ENCODE measurements at regions not wholly inside any gene's neighbourhood (a gene's known extent, or its start where the extent isn't known, plus 50 kb on each side); places are given as distances from the start of the nearest gene placed in this dataset.
"Not testable (repeated sequence)": the region's sequence is repeated elsewhere in the genome, so short reads cannot be mapped to it uniquely, and the experiment has no call there.

DNA sequence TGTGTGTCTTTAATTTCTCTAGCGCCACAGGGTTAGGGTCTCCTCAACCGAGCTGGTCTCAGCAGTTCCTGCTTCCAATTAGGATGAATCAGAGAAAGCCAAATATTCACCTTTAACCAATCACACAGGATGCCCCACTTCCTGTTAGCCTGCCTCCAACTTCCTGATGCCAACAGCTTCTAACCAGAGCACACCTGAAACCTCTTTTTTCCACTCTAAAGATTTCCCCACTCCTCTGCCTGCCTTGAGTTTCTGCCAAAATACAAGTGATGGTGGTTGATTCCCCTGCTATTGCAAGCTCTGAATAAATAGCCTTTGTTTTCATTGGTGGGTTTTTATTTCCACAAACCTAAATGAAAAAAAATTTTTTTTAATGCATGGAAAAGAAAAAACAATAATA, 144.7 kb upstream of the UST start:
- no peak for DNase-seq

DNA sequence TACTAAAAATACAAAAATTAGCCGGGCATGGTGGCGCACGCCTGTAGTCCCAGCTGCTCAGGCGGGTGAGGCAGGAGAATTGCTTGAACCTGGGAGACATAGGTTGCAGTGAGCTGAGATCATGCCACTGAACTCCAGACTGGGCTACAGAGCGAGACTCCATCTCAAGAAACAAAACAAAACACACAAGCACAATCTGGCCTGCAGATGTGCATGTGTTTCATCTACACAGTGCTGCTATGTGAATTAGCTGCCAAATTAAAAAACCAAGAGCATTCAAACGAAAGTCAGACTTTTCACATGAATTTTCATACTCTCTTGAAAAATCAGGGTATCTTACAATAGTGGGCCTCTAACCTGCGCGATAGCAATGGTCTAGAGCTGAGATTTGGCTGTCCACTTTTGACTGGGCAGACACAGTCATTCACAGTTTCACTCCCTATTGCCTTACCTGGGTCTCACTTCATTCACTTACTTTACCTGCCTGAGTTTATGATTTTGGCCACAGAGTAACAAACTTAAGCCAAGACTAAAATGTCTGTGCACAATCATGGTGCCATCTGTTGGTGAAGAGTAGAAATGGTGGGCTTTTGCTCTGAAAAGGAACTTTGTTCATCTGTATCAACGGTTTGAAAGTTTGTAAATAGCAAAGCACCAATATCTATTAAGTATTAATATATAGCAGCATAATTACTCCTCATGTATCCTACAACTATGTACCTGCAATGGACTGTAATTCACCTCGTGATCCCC, 138.5 kb upstream of the UST start:
- DNase-seq = no peak

DNA sequence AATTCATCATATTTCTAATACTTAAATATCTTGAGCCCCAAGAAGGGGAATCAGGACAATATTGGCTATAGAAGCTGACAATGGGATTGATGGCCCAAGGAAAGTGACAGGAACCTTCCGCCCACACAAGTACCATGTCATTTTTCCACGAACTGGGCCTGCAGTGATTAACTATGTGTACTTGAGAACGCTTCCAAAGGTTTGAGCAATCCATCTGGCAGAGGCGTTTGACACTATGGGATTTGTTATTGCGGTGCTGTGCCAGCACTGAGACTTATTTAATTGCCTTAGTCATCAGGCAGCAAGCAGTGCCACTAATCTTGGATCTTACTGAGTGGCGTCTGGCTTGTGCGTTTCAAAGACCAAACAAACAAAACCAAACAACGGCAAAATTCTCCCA, 135.6 kb upstream of the UST start:
- no peak for DNase-seq

DNA sequence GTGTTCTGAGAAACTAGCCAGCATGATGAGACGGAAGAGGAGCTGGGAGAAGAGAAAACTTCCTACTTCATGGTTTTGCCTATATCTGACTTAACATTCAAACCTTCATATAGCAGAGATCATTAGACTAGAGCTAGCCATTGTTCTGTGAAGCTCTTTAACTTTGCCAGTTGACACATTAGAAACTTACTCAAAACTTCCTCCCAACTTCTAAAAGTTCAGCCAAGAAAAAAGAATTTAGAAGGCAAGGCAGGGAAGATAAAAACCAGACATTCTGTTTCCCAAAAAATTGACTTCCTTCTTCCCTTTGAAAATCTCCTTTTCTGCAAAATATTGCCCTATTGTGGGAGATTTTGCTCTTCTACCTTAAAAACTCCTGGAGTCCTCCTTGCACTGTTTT, 134.8 kb upstream of the UST start:
- DNase-seq = no peak

DNA sequence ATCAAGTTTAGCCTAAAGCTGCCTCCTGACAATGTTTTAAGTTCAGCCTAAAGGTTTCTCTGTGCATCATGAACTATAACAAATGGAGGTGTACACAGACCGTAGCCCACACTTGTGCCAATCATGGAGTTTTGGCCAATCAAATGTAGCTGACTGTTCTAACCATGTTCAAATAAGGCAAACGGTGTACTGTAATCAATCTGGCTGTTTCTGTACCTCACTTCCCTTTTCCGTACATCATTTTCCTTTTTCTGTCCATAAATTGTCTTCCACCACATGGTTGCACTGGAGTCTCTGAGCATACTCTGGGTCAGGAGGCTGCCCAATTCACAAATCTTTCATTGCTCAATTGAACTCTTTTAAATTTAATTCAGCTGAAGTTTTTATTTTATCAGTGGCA, 132.2 kb upstream of the UST start:
- no peak for DNase-seq

DNA sequence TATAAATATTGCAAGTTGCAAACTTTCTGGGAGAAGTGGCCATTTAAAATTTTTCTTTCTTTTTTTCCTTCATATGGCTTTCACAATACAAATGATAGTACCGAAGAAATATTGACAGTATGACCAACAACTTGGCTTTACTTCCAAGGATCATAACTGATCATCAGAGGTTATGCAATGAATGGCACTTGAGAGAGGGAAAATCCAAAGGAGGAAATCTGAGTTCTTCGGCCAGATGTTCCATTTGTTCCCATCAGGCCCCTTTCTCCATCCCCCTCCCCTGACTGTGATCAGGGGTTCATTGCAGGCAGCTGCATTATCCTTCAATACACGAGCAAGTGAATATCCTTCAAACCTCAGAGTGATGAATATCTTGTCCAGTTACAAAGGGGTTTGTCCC, 130.0 kb upstream of the UST start:
- DNase-seq = no peak

DNA sequence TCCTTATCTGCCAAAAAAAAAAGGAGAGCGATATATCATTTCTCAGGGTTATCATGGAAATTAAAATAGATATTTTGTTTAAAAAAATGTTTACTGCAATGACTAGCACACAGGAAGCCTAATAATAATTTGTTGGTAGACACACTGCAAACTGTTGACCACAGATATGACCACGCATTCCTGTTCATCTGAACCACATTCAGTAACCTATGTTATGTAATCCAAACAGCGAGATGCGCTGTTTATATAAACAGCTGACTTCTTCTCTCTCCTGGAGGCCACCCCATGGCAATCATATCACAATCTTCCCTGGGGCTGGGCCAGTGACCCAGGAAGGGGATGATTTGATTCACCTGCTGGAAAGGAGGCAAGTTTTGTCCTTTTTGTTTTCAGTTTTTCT, 129.3 kb upstream of the UST start:
- DNase-seq = no peak

DNA sequence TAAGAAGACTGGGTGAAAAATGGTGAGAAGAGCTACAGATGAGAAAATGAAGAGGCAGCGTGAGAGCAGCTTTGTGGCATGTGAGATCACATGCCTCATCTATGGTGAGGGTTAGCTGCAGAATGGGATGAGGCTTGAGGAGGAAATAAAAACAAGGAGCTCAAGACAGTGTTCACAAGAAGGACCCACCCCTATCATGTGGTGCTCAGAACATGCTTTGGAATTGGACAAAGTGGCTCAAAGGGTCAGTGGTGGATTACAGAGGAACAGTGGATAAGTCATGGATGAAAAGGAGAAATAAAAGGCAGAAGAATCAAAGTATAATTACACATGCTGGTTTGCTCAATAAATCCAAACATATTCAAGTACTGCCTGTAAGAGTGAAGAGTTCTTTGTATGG, 126.9 kb upstream of the UST start:
- DNase-seq = no peak

DNA sequence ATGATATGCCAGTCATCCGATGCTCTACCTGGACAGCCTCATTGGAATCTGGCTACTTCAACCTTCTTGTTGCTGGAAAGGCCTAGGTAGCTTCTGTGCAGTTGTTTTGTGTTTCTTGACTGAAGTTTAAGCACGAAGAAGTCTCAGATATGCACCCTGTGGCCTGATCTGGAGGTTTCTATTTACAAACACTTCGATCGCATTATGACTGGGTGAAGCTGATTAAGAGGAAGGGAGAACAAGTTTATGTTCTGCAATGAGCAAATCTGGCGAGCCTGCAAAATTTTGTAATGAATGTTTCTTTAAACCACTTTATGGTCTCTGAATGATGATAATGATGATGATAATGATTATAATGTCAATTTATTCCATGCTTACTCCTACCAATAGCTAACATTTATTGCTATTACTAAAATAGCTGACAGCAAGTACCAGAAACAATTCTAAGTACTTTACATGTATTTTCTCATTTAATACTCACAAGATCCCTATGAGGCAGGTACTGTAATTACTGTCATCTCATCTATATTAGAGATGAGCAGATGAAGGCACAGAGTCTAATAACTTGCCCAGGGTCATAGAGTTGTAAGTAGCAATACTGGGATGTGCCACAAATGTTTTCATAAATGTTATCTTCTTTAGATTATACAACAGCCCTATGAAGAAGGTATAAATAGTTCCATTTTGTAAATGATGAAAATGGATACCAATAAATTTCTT, 126.1 kb upstream of the UST start:
- DNase-seq = no peak

DNA sequence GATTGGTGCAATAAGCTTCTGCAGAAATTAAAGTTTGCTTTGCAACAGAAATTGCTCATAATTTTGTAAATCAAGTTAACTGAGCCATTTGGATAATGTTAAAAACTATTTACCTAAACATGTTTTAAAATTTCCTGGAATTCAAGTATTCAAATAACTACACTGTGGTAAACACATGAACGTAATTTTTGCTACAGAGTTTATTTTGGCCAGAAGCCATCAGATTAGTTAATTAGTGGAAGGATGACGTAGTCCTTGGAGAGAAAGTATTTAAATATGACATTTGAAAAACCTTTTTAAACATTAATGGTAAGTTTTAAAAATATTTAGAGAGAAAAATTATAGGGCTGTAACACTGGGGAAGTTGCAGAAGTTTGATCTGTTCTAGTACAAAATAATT, 121.2 kb upstream of the UST start:
- no peak for DNase-seq

DNA sequence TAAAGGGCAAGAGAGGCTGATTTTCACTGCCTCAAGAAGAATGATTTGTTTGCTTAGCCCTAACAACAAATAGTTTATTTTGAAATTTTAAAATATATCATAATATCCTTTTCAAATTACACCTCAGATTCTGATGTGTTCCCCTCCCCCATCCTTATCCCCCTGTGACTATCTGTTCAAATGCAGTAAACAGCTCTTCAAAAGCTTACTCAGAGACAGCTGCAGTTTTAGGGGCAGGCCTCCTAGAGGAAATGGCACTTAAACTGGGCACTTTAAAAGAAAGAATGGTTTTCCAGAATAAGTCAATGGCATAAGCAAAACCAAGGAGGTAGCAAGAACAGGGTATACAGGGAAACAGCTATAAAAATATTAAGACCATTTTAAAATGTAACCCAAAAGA, 118.6 kb upstream of the UST start:
- no peak for DNase-seq

DNA sequence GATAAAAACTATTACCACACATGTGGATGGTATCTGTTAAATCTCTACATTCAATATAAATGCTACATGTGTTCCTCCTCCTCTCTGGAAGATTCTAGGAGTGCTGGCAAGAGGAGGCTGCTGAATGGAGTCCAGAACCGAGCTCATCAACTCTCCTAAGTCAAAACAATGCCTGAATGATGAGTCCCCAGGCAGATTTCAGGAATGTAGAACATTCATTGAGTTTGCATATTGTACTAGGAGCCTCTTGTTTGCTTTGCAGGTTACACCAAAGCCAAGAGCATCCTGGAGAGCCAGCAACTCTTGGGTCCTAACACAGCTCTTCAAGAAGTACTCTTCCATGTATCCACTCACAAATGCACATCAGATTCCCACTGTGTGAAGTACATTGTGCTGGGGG, 117.6 kb upstream of the UST start:
- DNase-seq = no peak

DNA sequence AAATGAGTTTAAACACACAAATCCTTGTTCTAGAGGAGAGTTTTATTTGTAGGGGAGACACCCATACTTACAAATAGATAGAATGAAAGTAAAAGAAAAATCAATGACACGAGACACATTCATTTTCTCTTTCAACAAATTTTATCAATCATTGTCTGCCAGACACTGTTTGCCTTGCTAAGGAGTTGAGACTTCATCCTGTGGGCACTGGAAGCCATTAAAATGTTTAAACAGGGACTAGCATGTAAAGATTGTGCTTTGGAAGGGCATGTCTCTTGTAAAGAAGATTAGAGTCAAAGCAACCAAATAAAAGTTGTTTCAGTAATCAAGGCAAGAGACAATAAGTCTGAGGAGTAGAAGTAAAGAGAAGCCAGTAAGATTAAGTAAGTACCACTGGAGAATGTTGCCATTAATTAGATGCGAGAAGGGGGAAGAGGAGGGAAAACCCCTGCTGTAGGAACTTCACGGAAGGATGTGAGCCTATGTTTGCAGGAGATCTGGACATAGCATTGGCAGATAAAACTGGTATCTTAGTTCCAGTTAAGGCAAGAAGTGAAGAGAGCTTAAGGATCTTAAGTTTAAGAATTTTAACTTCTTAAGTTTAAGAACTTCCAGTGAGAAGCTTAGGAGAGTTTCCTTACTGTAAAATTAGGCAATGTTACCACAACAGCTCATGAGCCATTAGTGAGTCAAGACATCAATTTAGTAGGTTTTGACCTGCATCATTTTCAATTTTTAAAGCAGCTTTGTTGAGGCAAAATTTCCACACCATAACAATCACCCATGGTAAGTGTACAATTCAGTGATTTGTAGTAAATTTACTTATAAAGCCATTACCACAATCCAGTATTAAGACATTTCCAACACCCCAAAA, 117.0 kb upstream of the UST start:
- no peak for DNase-seq

DNA sequence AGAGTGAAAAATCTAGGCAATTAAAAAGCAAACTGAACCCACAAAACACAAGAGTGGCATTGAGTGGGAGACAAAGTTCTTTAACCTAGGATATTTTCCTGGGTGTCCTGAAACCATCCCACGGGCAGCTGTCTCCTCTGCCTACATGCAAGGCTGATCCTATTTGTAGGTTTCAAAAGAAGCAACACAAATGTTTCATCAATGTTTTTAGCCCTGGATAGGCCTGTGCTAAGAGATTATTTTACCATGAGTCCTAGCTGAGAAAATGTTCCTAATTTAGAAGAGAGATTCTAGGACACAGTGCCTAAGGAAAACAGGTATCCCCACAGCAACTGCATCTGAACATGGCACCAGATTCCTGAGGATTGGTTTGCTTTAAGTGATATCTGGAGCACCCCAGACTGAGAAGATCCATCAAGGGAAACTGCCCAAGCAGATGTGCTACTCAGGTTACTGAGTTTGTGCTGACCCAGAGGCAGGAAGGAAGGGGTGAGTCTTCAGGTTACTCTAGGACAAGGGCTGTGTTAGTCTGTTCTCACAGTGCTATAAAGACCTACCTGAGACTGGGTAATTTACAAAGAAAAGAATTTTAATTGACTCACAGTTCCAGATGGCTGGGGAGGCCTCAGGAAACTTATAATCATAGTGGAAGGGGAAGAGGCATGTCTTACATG, 111.6 kb upstream of the UST start:
- no peak for DNase-seq

DNA sequence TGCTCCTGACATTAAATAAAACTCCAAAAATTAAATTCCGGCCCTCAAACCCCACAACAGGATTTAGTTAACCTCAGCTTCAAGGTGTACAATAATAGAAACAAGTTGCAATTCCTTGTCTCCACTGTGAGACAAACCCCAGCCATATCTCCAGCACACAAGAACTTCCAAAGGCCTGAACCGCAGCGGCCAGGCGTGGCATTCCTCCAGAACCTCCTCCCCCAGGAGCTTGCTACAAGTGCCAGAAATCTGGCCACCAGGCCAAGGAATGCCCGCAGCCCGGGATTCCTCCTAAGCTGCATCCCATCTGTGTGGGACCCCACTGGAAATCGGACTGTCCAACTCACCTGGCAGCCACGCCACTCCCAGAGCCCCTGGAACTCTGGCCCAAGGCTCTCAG, 105.0 kb upstream of the UST start:
- not testable (repeated sequence) for DNase-seq

DNA sequence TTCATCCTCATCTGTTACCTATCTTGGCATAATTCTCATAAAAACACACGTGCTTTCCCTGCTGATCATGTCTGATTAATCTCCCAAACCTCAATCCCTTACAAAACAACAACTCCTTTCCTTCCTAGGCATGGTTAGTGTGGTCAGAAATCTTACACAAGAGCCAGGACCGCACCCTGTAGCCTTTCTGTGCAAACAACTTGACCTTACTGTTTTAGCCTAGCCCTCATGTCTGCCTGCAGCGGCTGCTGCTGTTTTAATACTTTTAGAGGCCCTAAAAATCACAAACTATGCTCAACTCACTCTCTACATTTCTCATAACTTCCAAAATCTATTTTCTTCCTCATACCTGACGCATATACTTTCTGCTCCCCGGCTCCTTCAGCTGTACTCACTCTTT, 103.6 kb upstream of the UST start:
- not testable (repeated sequence) for DNase-seq

DNA sequence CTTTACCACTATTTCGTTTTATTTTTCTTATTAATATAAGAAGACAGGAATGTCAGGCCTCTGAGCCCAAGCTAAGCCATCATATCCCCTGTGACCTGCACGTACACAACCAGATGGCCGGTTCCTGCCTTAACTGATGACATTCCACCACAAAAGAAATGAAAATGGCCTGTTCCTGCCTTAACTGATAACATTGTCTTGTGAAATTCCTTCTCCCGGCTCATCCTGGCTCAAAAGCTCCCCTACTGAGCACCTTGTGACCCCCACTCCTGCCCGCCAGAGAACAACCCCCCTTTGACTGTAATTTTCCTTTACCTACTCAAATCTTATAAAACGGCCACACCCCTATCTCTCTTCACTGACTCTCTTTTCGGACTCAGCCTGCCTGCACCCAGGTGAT, 101.8 kb upstream of the UST start:
- DNase-seq = not testable (repeated sequence)

DNA sequence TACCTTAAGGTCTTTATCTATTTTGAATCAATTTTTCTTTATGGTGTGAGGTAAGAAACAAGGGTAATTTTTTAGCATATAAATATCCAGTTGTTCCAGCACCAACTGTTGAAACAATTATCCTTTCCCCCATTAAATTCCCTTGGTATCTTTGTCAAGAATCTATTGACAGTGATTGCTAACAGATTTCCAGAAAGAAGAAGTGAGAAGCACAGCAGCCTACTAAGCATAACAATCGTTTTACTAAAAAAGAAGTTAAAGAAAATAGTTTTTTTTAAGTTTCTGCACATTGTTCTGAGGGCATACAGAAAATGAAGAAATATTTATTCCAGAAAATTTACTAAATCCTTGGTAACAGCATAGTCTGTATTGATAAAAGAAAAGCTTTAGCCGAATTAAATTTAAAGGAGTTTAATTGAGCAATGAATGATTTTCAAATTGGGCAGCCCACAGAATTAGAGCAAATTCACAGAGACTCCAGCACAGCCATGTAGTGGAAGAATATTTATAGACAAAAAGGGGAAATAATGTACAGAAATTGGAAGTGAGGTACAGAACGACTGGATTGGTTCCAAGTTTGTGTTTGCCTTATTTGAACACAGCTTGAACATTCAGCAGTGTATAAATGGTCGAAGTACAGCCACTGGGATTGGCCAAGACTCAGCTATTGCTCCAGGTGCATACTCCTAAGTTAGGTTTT, 97.9 kb upstream of the UST start:
- DNase-seq = no peak

DNA sequence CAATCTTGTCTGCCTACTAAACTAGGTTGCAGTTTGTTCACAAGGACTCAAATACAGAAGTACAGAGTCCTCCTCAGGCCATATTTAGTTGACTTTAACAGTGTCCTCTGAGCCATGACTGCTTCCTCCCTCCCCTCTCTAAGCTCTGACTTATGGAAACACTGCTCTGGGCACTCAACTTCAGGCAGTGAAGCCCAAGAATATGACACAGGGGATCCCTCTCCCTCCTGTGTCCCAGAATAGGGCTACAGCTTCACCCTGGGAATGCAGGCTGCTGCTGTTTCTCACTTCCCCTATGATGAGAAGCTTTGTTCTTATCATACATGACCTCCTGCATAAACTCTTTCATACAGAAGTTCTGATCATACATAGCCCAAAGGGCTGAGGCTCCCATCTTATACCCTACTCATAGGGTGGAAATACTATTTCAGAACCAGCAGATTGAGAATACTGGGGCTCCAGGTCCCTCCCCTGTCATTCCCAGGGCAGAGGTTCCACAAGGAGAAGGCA, 97.3 kb upstream of the UST start:
- DNase-seq = no peak

DNA sequence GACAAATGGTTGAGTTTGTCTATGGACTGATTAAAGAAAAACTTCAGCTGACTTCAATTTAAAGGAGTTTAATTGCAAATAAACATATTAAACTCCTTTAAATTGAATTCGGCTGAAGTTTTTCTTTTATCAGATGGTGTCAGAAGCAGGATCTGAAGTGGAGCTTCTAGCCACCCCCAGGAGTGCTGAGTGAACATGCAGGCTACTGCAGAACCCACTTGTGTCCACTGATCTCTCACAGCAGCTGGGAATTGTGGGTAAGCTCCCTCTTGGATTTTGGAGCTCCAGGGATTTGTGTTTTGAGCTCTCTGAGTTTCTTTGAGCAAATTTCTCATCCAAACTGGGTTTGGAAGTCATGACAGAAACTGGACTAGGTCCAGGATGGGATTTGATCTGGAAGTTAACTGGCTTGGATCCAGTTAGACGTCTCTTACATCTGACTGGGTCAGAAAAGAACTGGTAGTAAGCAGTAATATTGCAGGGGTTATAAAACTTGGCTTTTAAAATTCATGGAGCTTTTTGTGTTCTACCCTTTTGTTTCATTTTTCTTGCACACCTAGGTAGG, 95.8 kb upstream of the UST start:
- no peak for DNase-seq

DNA sequence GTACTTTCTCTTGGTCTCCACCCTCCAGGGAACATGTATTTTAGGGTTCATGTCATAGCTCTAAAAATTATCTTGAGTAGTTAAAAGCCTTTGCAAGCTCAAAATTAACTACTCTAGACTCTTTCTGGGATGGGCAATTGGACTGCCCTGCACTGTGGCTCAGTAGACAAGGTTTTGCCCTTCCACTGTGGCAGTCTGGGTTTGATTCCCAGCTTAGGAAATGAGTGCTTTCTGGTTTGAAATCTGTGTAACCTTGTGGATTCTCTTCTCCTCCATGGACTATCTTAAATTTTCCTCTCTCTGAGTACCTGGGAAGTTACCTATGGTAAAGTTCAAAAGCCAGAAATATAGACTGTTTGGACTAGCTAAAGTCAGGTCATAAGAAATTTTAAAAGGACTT, 94.6 kb upstream of the UST start:
- no peak for DNase-seq

DNA sequence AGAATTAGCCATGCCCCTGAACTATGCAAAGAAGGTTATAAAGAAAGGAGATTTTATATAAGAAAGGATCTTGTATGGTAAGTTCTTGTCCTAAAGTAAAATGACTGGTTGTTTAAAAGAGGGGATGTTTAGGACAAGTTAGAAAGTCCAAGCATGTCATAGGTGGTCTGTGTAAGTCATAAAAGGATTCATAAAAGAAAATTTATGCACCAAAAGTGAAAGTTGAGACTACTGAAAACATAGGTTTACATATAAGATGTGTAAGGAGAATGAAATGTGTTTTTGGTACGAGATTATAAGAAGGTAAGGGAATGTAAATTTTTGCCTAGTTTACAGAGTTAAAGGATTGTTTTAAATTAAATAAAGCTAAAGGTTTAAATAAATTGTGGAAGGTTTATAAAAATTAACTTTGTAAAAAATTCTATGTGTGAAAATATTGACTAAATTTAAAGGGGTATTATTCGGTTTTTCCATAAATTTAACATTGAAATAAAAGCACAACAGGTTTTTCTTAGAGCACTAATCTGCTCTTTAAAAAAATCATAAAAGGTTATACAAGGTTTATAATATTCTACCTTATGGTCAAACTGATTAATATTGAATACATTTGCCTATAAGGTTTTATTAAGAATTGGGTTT, 93.6 kb upstream of the UST start:
- no peak for DNase-seq
